NCI-H82 treated with DMSO at 0.1 percent for 48 hours (cell line): ENCODE measurements at regions not wholly inside any gene's neighbourhood (a gene's known extent, or its start where the extent isn't known, plus 50 kb on each side); places are given as distances from the start of the nearest gene placed in this dataset.
"Not testable (repeated sequence)": the region's sequence is repeated elsewhere in the genome, so short reads cannot be mapped to it uniquely, and the experiment has no call there.

Experiments used
- DNase-seq: peaks from one replicate; lab custom pipeline; 2025; ENCODE audit not compliant: unreplicated experiment; lab: John Stamatoyannopoulos, UW

DNA sequence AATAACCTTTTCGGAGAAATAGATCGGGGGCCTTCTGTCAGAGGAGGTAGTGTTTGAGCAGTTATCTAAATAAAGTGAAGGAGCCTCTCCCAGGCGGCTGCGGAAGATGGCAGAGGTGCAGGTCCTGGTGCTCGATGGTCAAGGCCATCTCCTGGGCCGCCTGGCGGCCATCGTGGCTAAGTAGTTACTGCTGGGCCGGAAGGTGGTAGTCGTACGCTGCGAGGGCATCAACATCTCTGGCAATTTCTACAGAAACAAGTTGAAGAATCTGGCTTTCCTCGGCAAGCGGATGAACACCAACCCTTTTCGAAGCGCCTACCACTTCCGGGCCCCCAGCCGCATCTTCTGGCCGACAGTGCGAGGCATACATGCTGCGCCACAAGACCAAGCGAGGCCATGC is 186.1 kb downstream of the KTN1 start:
- DNase-seq: no peak

DNA sequence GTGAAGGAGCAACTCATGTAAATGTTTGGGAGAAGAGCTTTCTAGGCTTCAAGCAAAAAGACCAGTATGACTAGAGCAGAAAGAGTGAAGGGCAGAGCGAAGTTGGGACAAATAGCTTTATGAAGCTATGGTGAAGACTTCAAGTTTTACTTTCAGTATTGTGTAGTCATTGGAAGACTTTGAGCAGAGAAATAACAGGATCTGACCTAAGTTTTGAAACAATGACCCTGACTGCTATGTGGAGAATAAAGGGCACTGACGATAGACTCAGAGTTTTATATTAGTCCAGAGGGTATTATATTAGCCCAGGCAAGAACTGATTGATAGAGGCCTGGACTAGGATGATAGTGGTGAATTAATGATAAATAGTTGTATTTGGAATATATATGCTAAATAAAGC is 187.3 kb downstream of the KTN1 start:
- no peak for DNase-seq

DNA sequence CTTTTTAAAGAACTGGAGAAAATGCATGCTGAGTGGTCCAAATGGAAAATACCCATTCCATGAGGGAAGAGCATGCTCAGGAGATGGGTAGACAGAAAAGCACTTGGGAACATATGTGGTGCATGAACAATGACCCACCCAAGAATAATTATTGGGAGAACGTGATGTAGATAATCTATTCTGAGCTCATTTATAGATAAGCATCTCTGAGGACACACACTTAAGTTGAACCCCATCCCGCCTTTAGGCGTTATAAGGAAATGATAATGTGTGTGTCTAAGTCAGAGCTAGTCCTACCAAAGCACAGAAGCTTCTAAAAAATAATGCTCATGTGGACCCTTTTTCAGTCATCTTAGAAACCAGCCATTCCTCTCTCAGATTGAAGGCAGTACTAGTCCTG is 189.9 kb downstream of the KTN1 start:
- no peak for DNase-seq

DNA sequence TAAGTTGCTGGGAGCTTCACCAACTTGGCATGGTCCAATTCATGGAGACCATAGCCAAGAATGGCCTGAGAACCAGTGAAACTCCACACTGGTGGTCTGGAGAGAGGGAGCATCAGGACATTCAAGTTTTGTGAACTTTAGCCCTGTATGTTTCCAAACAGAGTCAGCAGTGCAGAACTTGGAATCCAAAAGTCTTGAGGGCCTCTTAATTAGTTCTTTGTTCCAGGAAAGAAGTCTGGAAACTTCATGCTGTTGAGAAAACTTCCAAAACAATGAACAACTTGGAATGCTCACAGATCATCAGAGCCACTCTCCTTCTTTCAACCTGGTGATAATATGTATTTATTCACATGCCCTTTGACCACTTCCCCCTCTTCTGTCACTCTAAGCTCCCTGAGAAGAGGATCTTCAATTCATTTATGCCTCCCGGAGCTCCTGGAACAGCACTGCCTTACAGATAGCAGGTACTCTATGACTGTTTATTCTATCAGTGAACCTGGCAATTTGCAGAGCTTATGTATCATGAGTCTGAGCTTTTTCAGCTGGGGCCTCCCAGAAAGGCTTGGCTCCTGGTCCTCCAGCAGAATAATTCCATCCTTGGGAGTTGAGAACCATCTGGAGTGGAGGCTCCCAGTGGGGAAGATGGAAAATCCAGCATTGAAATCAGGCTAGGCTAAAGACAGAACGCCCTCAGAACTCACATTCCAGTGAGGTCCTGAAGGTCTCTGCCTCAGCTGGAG is 191.4 kb downstream of the KTN1 start:
- DNase-seq: no peak

DNA sequence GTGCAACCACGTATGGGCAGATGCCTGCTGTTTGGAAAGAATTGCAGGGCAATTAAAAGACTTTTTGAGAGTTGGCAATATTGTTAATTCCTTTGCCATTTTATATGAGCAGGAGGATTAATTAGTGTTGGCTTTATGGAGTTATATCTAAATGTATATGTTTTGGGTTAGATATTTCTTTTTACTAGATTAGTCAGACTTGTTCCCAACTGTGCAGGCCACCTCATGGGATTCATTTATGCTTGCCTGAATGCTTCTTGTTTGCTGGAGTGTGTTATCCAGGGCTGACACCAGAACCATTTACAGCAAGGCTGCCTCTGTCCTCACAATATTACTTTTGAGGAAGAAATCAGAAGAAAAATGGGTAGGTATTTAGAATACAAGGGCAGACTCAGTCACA is 192.5 kb downstream of the KTN1 start:
- DNase-seq: no peak

DNA sequence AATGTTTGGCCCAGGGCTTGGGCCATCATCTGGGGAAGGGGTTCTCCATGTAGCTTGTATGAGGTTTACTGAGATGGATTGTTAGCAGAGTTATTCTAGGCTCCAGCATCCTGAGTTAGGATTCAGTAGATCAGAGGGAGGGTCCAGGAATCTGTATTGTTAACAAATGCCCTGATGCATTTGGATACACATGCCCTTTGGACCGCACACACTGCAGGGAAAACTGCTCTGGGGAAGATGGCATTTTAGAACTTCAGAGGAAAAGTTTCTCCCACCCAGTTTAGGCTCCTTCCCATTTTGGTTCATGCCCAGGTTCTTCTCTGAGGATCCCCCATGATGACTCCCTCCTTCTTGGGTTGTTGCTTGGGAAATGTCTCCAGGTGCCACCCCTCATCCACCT is 193.3 kb downstream of the KTN1 start:
- no peak for DNase-seq

DNA sequence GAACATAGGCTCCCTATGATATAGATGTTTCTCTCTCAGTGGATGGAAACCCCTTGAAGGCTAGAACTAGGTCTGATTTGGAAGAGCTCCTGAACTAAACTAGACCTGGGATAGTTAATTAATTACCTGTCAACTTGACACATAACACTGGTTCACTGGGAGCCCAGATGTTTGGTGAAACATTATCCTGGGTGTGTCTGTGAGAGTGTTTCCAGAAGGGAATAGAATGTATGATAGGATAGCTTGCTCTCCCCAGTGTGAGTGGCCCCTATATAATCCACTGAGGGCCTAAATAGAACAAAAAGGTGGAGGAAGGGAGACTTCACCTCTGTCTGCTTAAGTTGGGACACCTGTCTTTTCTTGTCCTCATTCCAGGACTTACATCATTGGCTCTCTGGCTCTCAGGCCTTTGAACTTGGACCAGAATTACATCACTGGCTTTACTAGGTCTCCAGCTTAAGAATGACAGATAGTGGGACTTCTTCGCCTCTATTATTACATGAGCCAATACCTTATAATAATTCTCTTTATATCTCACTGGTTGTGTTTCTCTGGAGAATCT is 194.1 kb downstream of the KTN1 start:
- no peak for DNase-seq

DNA sequence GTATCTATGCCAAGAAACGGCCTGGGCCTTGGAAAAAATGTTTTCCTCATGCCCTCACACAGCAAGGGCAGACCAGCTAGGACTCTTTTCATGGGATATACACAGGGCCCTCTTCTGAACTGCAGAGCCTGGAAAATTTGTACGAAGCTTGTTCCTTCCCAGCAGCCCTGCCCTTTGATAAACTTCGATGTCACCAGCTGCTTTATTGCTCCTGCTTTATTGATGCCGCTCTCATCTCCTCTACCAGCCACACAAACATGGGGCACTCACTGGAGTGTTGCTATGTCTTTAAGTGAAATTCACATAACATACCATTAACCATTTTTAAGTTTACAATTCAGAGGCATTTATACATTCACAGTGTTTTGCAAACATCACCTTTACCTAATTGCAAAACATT is 197.9 kb downstream of the KTN1 start:
- no peak for DNase-seq

DNA sequence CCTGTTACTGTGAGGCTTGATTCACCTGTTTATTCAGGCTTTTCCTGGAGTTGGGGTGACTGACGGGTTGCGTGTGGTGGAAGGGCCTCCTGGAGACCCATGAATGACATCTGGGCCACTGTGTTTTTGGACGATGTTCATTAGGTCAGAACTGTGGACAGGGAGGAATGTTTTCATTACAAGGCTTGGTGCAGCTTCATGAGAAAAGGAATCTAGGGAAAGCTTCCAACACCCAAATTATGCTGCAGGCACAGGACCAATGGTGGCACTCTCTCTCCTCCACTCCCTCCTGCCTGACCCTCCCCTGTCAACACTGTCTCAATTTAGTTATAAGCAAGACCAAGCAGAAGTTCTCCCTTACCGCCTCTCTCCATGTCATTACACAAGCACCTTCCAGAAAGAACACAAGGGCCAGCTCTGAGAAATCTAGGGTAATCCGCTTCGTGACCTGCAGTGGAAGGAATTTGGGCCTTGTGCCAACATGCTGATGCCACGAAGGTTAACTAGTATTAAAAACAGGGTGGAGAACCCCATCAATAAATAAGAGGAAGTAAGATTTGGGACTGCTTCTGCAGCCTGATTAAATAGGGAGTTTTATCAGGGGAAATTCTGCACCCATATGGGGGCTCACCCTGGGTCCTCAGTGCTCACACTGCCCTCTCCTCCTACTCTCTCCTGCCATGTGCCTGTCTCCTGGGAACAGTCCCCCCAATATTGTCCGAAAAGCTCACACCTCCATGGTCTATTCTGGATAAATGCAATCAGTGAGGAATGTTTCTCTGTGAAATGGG is 200.3 kb downstream of the KTN1 start:
- no peak for DNase-seq

DNA sequence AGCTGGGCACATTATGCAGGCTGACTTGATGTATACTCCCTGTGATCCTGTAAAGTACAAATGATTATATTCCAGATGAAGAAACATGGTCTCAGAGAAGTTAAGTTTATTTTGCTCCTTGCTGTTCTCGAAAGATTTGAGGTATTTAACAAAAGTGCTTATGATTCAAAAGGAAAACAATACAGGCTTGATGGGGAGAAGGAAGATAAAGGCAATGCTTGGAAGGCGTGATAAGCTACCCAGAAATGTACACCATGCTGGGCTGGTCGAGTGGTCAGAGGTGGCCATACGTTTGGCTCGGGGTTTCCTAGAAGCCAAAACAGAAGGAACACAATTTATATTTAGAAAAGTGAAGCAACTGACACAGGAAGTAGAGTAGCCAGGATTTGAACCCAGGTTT is 201.0 kb downstream of the KTN1 start:
- no peak for DNase-seq

DNA sequence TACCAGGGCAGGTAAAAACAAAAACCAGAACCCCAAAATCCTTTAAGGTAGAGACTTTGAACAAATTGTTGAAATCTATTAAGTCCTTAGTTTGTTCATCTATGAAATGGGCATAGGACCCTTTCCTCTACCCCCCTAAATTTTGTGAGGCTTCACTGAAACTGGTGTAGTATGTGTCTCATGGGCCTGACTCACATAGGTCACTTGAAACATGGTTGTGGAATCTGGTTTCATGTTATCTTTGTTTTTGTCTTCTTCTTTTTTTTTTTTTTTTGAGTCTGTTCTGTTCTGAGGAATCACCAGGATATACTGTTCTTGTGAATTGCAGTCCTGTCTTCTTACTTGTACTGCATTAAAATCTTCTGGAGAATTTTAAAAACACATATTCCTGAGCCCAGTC is 202.2 kb downstream of the KTN1 start:
- no peak for DNase-seq

DNA sequence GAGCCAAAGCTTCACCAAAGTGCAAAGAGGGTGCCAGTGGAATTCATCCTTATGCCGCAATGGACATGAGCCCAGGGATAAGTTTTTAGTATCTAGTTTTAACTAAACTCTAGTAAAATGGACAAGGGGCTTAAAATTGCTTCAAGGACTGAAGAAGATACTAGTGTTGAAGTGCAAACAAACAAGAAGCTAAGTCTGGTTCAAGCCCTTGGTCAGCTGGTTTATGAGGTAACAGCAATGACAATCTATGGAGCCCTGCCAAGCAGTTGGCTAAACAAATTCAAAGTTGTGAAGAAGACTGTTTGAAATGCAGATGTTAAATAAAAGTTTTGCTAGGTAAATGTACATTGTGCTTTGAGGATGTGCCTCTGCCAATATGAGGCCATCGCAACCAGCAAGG is 209.4 kb downstream of the KTN1 start:
- DNase-seq: no peak

DNA sequence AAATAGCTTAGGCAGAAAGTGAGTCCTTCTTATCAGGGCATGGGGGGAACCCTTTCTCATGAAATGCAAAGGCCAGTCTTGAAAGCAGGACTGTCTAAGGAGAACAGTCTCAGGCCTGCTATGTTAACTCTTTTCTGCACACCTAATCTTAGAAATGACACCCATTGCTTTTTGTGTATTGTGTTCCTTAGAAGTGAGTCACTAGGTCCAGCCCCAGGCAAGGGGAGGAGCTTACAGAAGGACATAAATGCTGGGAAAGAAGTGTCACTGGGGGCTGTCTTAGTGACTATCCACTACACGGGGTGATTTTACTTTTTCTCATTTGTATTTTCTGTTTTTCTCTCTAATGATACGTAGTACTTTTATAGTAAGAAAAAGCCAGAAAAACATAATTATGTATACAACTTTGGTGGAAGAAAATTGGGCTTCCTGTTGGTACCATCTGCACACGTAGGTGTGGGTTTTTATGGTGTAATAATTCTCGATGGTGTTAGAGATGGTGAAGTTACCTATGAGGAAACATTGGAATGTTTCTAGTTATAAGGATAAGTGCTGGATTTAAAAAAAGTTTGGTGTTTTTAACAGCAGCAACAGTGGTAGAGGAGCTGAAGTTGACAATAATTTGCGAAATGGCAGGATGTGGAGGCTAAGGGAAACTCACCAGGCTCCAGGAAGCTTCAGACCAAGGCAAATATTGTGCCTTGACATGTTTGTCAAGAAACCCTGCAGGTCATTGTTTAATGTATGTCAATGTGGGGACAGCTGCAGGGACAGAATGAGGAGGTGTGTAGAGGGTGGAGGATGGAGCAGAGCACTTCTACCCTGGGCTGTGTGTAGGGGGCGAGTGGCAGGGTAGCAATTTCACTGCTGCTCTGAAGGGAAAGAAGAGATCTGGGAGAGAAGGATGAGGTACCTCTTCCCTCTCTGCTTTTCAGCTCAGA is 214.9 kb downstream of the KTN1 start:
- no peak for DNase-seq

DNA sequence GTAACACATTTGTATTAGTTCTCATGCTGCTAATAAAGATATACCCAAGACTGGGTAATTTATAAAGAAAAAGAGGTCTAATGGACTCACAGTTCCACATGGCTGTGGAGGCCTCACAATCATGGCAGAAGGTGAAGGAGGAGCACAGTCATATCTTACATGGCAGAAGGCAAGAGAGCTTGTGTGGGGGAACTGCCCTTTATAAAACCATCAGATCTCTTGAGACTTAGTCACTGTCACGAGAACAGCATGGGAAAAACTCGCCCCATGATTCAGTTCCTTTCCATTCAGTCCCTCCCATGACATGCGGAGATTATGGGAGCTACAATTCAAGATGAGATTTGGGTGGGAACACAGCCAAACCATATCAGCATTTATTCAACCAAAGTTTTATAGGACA is 216.5 kb downstream of the KTN1 start:
- not testable (repeated sequence) for DNase-seq

DNA sequence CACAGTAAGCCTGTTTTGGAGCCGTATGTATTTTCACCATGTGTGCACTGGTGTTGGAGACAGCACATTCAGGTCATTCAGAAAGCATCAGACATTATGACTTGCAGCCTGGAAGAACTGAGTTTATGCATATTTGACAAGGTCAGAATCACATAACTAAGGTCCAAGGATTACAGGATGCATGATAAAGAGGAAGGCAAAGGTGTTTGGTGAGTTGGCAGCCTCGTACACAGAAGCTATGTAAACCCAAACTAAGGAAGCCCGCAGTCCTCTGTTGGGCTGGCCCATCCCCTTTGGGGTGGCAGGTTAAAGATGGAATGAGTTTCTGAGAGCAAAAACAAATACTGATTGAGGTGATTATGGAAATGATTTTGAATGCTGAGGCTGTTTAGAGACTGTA is 218.4 kb downstream of the KTN1 start:
- DNase-seq: no peak

DNA sequence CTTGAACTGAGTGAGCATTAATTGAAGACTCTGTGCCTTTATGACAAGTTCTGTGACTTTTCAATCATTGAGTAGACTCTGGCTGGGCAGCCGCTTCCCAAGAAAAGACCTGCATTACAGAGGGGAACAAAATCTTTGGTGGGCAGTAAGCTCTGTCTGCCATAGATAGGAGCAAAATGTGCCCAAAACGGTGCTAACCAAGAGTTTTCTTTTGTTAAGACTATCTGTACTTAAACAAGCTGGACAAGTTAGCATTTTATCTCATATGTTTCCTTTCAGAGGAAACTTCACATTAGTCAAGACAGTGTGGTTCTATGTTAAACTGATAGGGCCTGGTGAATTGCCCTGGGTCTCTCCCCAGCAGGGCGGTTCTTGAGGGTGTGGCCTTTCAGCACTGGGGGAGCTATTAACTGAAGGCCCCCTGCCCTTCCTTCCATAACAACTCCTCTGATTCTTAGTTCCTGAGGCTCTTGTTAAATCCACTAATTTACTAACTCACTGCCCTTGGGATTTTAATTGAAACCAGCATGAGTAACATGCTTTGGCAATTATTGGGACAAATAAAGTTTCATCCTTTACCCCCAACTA is 219.6 kb downstream of the KTN1 start:
- no peak for DNase-seq

DNA sequence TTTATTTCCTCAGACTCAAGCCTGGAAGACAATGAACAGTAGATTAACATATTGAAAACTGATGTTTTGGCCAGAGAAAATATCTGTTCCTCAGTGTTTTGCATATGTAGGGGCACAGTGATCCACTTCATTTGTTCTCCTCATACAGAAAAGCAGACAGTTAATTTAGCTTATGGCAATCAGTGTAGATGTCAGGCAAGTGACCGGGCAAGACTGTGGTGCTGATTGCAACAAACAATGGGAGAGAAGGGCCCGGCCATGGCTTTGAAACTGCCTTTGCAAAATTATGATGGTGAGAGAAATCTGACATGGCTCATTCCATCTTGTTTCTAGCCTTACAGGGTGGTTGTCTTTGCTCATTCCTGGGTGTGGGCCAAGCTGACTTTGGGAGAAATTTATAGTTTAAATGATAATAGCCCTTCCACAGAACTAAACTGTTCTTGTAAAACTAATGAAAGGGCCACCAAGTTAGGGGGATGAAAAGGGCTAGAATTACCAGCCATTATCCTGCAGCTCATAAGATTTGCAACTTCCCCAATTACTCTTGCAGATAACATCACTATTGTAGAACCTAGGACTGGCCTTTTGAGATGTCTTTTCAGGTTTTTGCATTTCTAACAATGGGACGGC is 220.3 kb downstream of the KTN1 start:
- DNase-seq: no peak

DNA sequence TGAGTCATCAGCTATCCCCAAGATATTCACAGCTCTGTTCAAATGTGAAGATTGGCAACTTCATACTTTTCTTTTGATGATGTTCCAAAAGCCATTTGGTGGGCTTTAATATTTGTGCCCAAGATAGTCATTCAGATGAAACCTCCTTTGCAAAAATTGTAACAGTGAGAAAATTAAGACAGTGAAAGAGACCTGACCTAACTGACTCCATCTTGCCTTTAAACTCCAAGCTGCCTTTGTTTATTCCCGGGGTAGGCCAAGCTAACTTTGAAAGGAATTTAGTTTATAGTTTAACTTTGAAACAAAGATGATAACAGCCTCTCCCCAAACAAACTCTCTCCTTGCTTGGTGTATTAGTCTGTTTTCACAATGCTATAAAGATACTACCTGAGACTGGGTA is 221.1 kb downstream of the KTN1 start:
- no peak for DNase-seq

DNA sequence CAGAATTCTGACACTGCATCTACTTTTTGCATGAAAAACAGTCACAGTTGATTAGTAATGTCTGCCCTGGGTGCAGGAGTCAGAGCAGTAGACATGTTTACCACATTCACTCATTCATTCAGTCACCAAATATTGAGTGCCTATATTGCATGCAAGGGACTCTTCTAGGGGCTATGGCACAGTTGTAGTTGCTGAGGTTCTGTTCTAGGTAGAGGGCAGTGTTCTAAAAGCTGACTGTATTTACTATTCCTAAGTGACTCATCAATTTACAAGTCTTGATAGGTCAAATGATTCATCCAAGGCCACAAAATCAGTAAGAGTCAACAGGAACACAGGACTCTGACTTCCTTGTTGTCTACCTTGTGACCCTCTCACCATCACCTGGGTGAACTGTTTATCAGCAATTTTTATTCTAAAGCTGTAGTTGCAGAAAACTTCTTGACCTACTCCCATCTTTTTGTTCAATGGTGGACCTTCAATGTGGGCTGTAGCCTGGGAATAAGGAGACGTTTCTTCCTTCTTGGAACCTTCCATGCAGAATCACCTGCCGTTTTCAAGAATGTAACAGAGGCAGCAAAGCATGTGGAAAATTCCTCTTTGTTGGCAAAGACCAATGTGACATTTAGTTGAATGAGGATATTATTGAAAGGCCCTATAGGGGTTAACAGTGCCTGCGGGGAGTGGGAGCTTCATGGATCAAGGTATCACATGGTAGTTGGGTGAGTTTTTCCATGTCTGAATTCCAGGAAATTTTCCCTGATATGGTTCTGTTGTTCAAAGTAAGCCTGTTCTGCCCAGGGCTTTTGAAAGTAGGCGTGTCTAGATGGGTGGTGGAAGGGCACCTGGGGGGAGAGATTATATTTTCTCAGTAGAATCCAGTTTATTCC is 223.2 kb downstream of the KTN1 start:
- no peak for DNase-seq
